CD14-positive monocyte (primary cell): ENCODE measurements at regions not wholly inside any gene's neighbourhood (a gene's known extent, or its start where the extent isn't known, plus 50 kb on each side); places are given as distances from the start of the nearest gene placed in this dataset.
A peak's percentile ranks its signal among the peaks of the same experiment; 100 is the strongest.

Experiments used
- DNase-seq, 3 donors: peaks; one replicate each; pipeline ENCODE4 v3.0.0-alpha.2; 2011 to 2022
- H2AFZ ChIP-seq: 2 replicates; pipeline ENCODE4 v1.6.0; 2012; ENCODE audit warnings: mild to moderate bottlenecking, low read depth, low read length, inconsistent platforms; ENCODE audit not compliant: insufficient read depth, poor library complexity, severe bottlenecking
- H3K27ac ChIP-seq, 2 donors: 1 replicate in 1 of 2; 2 replicates in 1 of 2; pipeline ENCODE4 v1.5.1; 2012 to 2013; ENCODE audit warnings: low read length in 2 of 2, control low read depth in 1 of 2, inconsistent platforms in 1 of 2, low read depth in 1 of 2, mild to moderate bottlenecking in 1 of 2
- H3K27me3 ChIP-seq, 2 donors: one replicate each; pipeline versions ENCODE4 v1.6.0 to v1.6.1; 2011 to 2013; ENCODE audit warnings: low read length in 2 of 2; ENCODE audit not compliant: control insufficient read depth in 2 of 2, insufficient read depth in 2 of 2
- H3K36me3 ChIP-seq, 2 donors: replicated peaks in 1 of 2; 1 replicate in 1 of 2; 2 replicates in 1 of 2; pipeline versions ENCODE4 v1.5.1 to v1.6.1; 2012 to 2013; ENCODE audit warnings: low read length in 2 of 2, control low read depth in 1 of 2, inconsistent platforms in 1 of 2, mild to moderate bottlenecking in 1 of 2; ENCODE audit not compliant: insufficient read depth in 2 of 2, control insufficient read depth in 1 of 2
- H3K4me1 ChIP-seq, 2 donors: 1 replicate in 1 of 2; 2 replicates in 1 of 2; pipeline versions ENCODE4 v1.5.1 to v1.6.1; 2012 to 2013; ENCODE audit warnings: low read length in 2 of 2, control low read depth in 1 of 2, inconsistent platforms in 1 of 2, mild to moderate bottlenecking in 1 of 2, moderate library complexity in 1 of 2; ENCODE audit not compliant: insufficient read depth in 2 of 2, control insufficient read depth in 1 of 2
- H3K4me2 ChIP-seq: replicated peaks from 2 replicates; pipeline ENCODE3; 2012; ENCODE audit warnings: low read length, moderate library complexity, mild to moderate bottlenecking; ENCODE audit not compliant: poor library complexity, severe bottlenecking; ENCODE audit errors: extremely low read depth
- H3K4me3 ChIP-seq, 3 experiments: fragments of 200-600 bp in 1 of 3; sonication (generic) in 1 of 3; replicated peaks in 1 of 3; 1 replicate in 2 of 3; 2 replicates in 1 of 3; pipeline ENCODE4 v1.5.1; 2011 to 2013; ENCODE audit warnings: low read length in 3 of 3, mild to moderate bottlenecking in 3 of 3, control low read depth in 2 of 3, low read depth in 2 of 3, inconsistent platforms in 1 of 3, moderate library complexity in 1 of 3
- H3K79me2 ChIP-seq: 2 replicates; pipeline ENCODE4 v1.6.0; 2012; ENCODE audit warnings: mild to moderate bottlenecking, control low read depth, inconsistent platforms, low read length, moderate library complexity; ENCODE audit not compliant: insufficient read depth
- H3K9ac ChIP-seq: 2 replicates; pipeline ENCODE4 v1.6.0; 2017; ENCODE audit warnings: low read length, mild to moderate bottlenecking; ENCODE audit not compliant: insufficient read depth, poor library complexity, severe bottlenecking
- H3K9me3 ChIP-seq, 2 donors: replicated peaks in 1 of 2; 1 replicate in 1 of 2; 2 replicates in 1 of 2; pipeline versions ENCODE4 v1.5.1 to v1.6.1; 2012 to 2013; ENCODE audit warnings: low read length in 2 of 2, control low read depth in 1 of 2; ENCODE audit not compliant: control insufficient read depth in 1 of 2, insufficient read depth in 1 of 2
- H4K20me1 ChIP-seq: 2 replicates; pipeline ENCODE4 v1.6.0; 2012; ENCODE audit warnings: mild to moderate bottlenecking, low read length, control low read depth, moderate library complexity; ENCODE audit not compliant: insufficient read depth
- H3K27ac Mint-ChIP-seq, 7 donors: one replicate each; pipeline ENCODE4 v1.8.0; 2020; ENCODE audit warnings: mild to moderate bottlenecking in 7 of 7, mixed read lengths in 7 of 7, moderate library complexity in 6 of 7, inconsistent platforms in 2 of 7
- H3K27me3 Mint-ChIP-seq, 3 donors: one replicate each; pipeline ENCODE4 v1.8.0; 2021 to 2022; ENCODE audit warnings: low read depth in 3 of 3, mild to moderate bottlenecking in 3 of 3, mixed read lengths in 3 of 3, moderate library complexity in 3 of 3, inconsistent platforms in 1 of 3
- H3K36me3 Mint-ChIP-seq, 2 donors: one replicate each; pipeline ENCODE4 v1.8.0; 2020; ENCODE audit warnings: mixed read lengths in 2 of 2, inconsistent platforms in 1 of 2, mild to moderate bottlenecking in 1 of 2
- H3K4me1 Mint-ChIP-seq: one replicate; pipeline ENCODE4 v1.8.0; 2020; ENCODE audit warnings: mild to moderate bottlenecking, mixed read lengths
- H3K4me3 Mint-ChIP-seq, 2 donors: one replicate each; pipeline ENCODE4 v1.8.0; 2020; ENCODE audit warnings: mild to moderate bottlenecking in 2 of 2, mixed read lengths in 2 of 2, moderate library complexity in 1 of 2
- H3K9me3 Mint-ChIP-seq, 7 donors: one replicate each; pipeline ENCODE4 v1.8.0; 2020 to 2022; ENCODE audit warnings: mixed read lengths in 7 of 7, mild to moderate bottlenecking in 6 of 7, moderate library complexity in 6 of 7, inconsistent platforms in 2 of 7
- CTCF ChIP-seq: fragments of 200-600 bp; IDR thresholded peaks from one replicate; pipeline ENCODE4 v1.8.0; 2022; ENCODE audit warnings: antibody characterized with exemption, mild to moderate bottlenecking
- WGBS: methylation state at CpG from one replicate; pipeline ENCODE4 v1.1.5; 2013; ENCODE audit warnings: missing lambda C conversion rate; ENCODE audit not compliant: insufficient coverage; 5-methylcytosine and 5-hydroxymethylcytosine counted together
- intact Hi-C, 2 donors: fragments of 100-400 bp; cut with micrococcal nuclease; formaldehyde crosslinking; loops; one replicate each; pipeline versions ENCODE4 v1.15.0 to v1.15.1; 2023

DNA sequence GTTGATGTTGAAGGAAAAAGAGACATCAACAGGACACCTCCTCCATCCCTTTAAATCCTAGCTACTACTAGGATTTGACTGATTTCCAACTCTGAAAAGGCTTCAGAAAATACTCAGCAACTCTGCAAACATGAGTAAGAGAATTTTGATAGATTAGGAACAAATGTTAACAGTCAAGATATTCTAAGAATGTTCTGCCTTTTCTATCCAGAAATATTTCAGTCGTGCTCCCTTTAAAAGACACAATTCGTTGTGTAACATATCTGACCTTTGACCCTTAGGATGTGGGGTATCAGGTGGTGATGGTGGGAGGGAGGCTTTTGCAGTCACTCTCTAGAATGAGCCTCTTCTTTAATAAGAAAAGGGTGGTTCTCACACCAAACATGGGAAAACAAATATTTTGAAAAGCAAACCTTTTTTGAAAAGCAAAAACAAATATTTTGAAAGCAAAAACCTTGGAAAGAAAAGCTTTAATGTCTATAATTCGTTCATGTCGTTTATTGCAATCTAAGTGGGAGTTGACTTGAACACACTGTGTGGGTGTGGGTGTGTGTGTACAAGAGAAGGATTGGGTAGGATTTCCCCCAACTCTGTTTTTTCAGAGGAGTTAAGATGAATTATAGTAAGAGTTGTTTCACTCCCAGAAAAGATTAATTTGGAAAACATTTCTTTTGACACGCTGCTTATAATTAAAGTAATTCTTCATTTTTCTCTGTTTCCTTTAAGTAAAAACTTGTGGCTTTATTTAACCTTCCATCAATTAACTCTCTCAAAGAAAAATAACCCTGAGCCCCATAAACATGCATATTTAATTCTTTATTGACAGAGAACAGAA is 152.8 kb downstream of the TMEM167A start:
- no peaks in the 10 kb centered on the region for H3K36me3 Mint-ChIP-seq
- H3K27ac Mint-ChIP-seq = peak overlapping the region in 1 of 7 donors; percentile 46
- no peak overlapping the region for H2AFZ ChIP-seq
- H3K9me3 Mint-ChIP-seq = peaks cover 0 to 2% (median 0%) of the 10 kb centered on the region in 7 donors
- H3K4me1 Mint-ChIP-seq = peaks cover 4% of the 10 kb centered on the region
- H3K4me3 ChIP-seq = no peak overlapping the region
- no peak overlapping the region for H3K4me3 Mint-ChIP-seq
- H4K20me1 ChIP-seq = no peaks in the 10 kb centered on the region
- H3K27ac ChIP-seq = no peak overlapping the region
- H3K36me3 ChIP-seq = no peaks in the 10 kb centered on the region
- H3K9ac ChIP-seq = no peak overlapping the region
- H3K4me2 ChIP-seq = no peak overlapping the region
- intact Hi-C loops = no loop called here
- TF ChIP-seq CTCF = no peak
- WGBS = 80% methylated on average over 1 of the region's 5 CpGs
- H3K27me3 ChIP-seq = no peaks in the 10 kb centered on the region
- H3K4me1 ChIP-seq = no peaks in the 10 kb centered on the region
- peaks cover 0 to 2% (median 0%) of the 10 kb centered on the region in 3 donors for H3K27me3 Mint-ChIP-seq
- no peaks in the 10 kb centered on the region for H3K9me3 ChIP-seq
- no peaks in the 10 kb centered on the region for H3K79me2 ChIP-seq
- DNase-seq = no peak

GRCh38 chr5:82922086-82922734 is 155.0 kb downstream of the TMEM167A start:
- H3K27ac ChIP-seq = no peak overlapping the region
- no peaks in the 10 kb centered on the region for H3K79me2 ChIP-seq
- no peaks in the 10 kb centered on the region for H4K20me1 ChIP-seq
- DNase-seq = no peak
- H3K4me2 ChIP-seq = no peak overlapping the region
- no peaks in the 10 kb centered on the region for H3K4me1 ChIP-seq
- no peak for TF ChIP-seq CTCF
- Mint-ChIP-seq H3K9me3 (peaks cover 0 to 4% (median under 1%) of the 10 kb centered on the region in 7 donors), H3K27me3 (peaks cover 0 to 2% (median 0%) of the 10 kb centered on the region in 3 donors), H3K36me3 (no peaks in the 10 kb centered on the region), H3K4me3 (no peak overlapping the region), H3K4me1 (peaks cover 4% of the 10 kb centered on the region), H3K27ac (peak overlapping the region in 1 of 7 donors; percentile 14)
- intact Hi-C loops = no loop called here
- no peak overlapping the region for H2AFZ ChIP-seq
- H3K36me3 ChIP-seq = no peaks in the 10 kb centered on the region
- WGBS = 100% methylated on average over 6 of the region's 10 CpGs
- H3K9ac ChIP-seq = no peak overlapping the region
- no peak overlapping the region for H3K4me3 ChIP-seq
- H3K9me3 ChIP-seq = no peaks in the 10 kb centered on the region
- no peaks in the 10 kb centered on the region for H3K27me3 ChIP-seq
